Anterior cingulate cortex (tissue), 58 donors: ENCODE measurements at regions not wholly inside any gene's neighbourhood (a gene's known extent, or its start where the extent isn't known, plus 50 kb on each side); places are given as distances from the start of the nearest gene placed in this dataset.

Experiments used
- DNase-seq, 58 donors: peaks; one replicate each; lab custom pipeline; 2025; lab: John Stamatoyannopoulos, UW

- no peak for DNase-seq
Measured at GRCh38 chr3:44179246-44179645, 62.4 kb upstream of the TOPAZ1 start.

DNA sequence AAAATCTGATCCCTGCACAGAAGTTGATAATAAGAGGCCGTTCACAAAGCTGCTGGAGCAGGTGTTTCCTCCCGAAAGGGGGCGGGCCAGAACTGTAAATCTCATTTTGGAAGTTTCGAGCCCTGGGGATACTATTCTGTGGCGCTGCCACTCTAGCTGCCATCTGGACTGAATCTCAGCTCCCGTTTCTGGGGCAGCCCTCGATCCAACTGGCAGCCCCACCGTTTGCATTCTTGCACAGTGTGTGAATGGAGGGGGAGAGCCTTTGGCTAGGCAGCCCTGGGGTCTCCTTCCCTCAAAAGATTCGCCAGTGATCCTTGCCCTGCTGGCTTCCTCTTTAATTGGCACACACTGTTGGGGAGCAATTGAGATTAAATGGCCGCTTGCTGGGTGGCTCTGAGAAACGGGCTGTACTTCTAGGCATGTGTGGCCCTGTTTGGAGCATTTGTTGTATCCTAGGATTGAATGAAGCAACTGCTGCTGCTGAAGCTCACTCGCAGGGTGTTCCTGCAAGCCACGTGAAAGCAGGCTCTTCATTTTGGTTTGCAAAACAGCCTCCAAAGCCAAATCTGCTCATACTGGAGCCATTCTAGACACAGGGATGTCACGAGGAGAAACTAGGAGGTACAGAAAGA is 57.2 kb upstream of the TOPAZ1 start:
- DNase-seq: peak in 53 of 58 donors; percentile 8 to 87 (median 53)

DNA sequence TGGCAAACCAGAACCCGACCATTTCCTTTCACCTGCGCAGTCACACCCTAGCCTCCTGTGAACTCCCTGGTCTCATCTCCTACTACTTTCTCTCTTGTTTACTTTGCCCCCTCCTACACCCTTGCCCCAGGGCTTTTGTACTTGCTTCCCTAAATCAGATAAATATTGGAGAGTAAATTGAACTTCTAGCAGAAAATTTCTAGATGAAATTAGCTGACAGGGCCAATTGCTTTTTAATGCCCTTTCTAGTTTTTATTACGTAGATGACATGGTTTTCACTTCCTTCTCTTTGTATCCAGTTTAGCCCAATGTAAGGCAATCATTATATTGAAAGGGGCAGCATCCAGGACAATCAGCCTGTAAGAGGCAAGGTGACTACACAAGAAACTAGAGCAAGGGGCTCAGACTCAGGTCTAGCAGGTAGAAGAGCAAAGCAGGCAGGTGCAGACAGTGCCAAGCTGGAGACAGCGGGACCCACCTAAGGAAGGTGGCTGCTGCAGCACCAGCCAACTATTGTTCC is 56.2 kb upstream of the TOPAZ1 start:
- DNase-seq: no peak

- no peak for DNase-seq
Measured at GRCh38 chr3:44186111-44186672, 55.5 kb upstream of the TOPAZ1 start.

- DNase-seq: no peak
Measured at GRCh38 chr3:44186712-44187111, 55.0 kb upstream of the TOPAZ1 start.
